Mammary epithelial cell (primary cell): ENCODE measurements at regions not wholly inside any gene's neighbourhood (a gene's known extent, or its start where the extent isn't known, plus 50 kb on each side); places are given as distances from the start of the nearest gene placed in this dataset.

ENCODE experiments used
- CTCF ChIP-seq, 2 donors: IDR thresholded peaks in 1 of 2; conservative IDR thresholded peaks in 1 of 2; 2 replicates each; pipeline ENCODE4 v1.5.1; 2011 to 2012; ENCODE audit warnings: inconsistent platforms in 2 of 2, low read length in 2 of 2, mild to moderate bottlenecking in 2 of 2, control low read depth in 1 of 2, low read depth in 1 of 2; ENCODE audit not compliant: insufficient read depth in 1 of 2; ENCODE audit errors: extremely low read depth in 1 of 2
- EZH2 ChIP-seq: IDR thresholded peaks from 2 replicates; pipeline ENCODE4 v1.6.1; 2012; ENCODE audit warnings: low read length, inconsistent platforms, borderline replicate concordance

GRCh38 chr3:64290864-64291263 is 65.6 kb upstream of the PRICKLE2 start:
- TF ChIP-seq CTCF (conservative IDR thresholded peaks at IDR 0.05 in 1 of 2, IDR thresholded peaks at IDR 0.05 in 1 of 2; ENCODE audit: extremely low read depth in 1 of 2, insufficient read depth in 1 of 2, low read depth in 1 of 2, low read length in 2 of 2): no peak
- TF ChIP-seq EZH2: no peak
